Sigmoid colon (tissue), 4 donors: ENCODE measurements at regions not wholly inside any gene's neighbourhood (a gene's known extent, or its start where the extent isn't known, plus 50 kb on each side); places are given as distances from the start of the nearest gene placed in this dataset.

ENCODE experiments used
- CTCF ChIP-seq, 4 experiments: fragments of 450-650 bp in 3 of 4; fragments of 200-600 bp in 1 of 4; IDR thresholded peaks; one replicate each; pipeline ENCODE4 v1.5.1; 2016 to 2019; ENCODE audit warnings: antibody characterized with exemption in 4 of 4, mild to moderate bottlenecking in 3 of 4, moderate library complexity in 2 of 4
- EP300 ChIP-seq, 4 donors: sonication (generic); formaldehyde crosslinking; IDR thresholded peaks; one replicate each; pipeline ENCODE4 v1.6.1; 2017; ENCODE audit warnings: antibody characterized with exemption in 4 of 4
- POLR2A ChIP-seq, 2 donors: fragments of 450-650 bp; IDR thresholded peaks; one replicate each; pipeline ENCODE4 v1.6.1; 2016; ENCODE audit warnings: antibody characterized with exemption in 2 of 2, mild to moderate bottlenecking in 2 of 2, moderate library complexity in 2 of 2
- POLR2AphosphoS5 ChIP-seq, 4 donors: sonication (generic); formaldehyde crosslinking; IDR thresholded peaks; one replicate each; pipeline ENCODE4 v1.6.1; 2017; ENCODE audit warnings: antibody characterized with exemption in 4 of 4

- TF ChIP-seq CTCF (IDR thresholded peaks at IDR 0.05), result no peak
- no peak for TF ChIP-seq POLR2AphosphoS5 (IDR thresholded peaks at IDR 0.05)
- TF ChIP-seq POLR2A (IDR thresholded peaks at IDR 0.05), result no peak
- TF ChIP-seq EP300 (IDR thresholded peaks at IDR 0.05), result no peak
These were observed 343.4 kb upstream of the FIGN start for GRCh38 chr2:164079258-164079657.
